Right atrium auricular region (tissue), 2 donors: ENCODE measurements at regions not wholly inside any gene's neighbourhood (a gene's known extent, or its start where the extent isn't known, plus 50 kb on each side); places are given as distances from the start of the nearest gene placed in this dataset.
A peak's percentile ranks its signal among the peaks of the same experiment; 100 is the strongest.

Experiments
- DNase-seq: peaks from one replicate; pipeline ENCODE4 v3.0.0-alpha.2; 2019; ENCODE audit warnings: low spot score
- H3K27ac ChIP-seq, 2 donors: fragments of 200-600 bp; sonication (generic); 1 replicate in 1 of 2; 2 replicates in 1 of 2; pipeline ENCODE4 v1.5.1; 2016 to 2019
- H3K27me3 ChIP-seq, 2 donors: fragments of 200-600 bp; sonication (generic); one replicate each; pipeline versions ENCODE4 v1.5.1 to v1.6.0; 2017 to 2019
- H3K36me3 ChIP-seq: fragments of 200-600 bp; sonication (generic); one replicate; pipeline ENCODE4 v1.5.1; 2016
- H3K4me1 ChIP-seq, 2 donors: fragments of 200-600 bp; sonication (generic); one replicate each; pipeline versions ENCODE4 v1.5.1 to v1.6.0; 2017 to 2019
- H3K4me3 ChIP-seq, 2 donors: fragments of 200-600 bp; sonication (generic); 1 replicate in 1 of 2; 2 replicates in 1 of 2; pipeline ENCODE4 v1.5.1; 2017 to 2019; ENCODE audit warnings: mild to moderate bottlenecking in 1 of 2, moderate library complexity in 1 of 2
- H3K9me3 ChIP-seq, 2 donors: fragments of 200-600 bp; sonication (generic); one replicate each; pipeline ENCODE4 v1.5.1; 2019
- TF ChIP-seq, protein P1 (sequence below), 2 donors: fragments of 200-600 bp; sonication (generic); IDR thresholded peaks; one replicate each; pipeline ENCODE4 v1.5.1; 2019; ENCODE audit warnings: antibody characterized with exemption in 2 of 2

DNA sequence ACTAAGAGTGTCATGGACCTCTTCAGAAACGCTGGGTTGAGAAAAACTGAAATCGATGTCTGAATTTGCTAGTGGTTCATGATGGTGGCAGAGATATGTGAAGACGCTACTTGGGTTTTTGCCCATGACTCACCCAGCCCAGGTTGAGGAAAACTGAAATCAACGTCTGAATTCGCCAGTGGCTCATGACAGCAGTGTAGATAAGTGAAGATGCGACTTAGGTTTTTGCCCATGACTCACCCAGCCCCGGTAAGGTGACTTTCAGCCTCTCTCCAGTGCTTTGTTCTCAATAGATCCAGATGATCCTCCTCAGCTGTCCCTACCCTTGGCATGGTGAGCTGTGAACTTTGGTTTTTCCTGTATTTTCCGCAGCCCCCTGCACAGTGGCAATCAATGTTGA, 105.3 kb upstream of the SIX3 start:
- no peak overlapping the region for H3K27ac ChIP-seq
- H3K9me3 ChIP-seq: peaks cover 0 to 11% of the 10 kb centered on the region in 2 donors
- no peak overlapping the region for H3K4me3 ChIP-seq
- peak; percentile 26 for DNase-seq
- no peaks in the 10 kb centered on the region for H3K36me3 ChIP-seq
- H3K4me1 ChIP-seq: no peaks in the 10 kb centered on the region
- no peaks in the 10 kb centered on the region for H3K27me3 ChIP-seq
- TF ChIP-seq, protein P1, sequence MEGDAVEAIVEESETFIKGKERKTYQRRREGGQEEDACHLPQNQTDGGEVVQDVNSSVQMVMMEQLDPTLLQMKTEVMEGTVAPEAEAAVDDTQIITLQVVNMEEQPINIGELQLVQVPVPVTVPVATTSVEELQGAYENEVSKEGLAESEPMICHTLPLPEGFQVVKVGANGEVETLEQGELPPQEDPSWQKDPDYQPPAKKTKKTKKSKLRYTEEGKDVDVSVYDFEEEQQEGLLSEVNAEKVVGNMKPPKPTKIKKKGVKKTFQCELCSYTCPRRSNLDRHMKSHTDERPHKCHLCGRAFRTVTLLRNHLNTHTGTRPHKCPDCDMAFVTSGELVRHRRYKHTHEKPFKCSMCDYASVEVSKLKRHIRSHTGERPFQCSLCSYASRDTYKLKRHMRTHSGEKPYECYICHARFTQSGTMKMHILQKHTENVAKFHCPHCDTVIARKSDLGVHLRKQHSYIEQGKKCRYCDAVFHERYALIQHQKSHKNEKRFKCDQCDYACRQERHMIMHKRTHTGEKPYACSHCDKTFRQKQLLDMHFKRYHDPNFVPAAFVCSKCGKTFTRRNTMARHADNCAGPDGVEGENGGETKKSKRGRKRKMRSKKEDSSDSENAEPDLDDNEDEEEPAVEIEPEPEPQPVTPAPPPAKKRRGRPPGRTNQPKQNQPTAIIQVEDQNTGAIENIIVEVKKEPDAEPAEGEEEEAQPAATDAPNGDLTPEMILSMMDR (IDR thresholded peaks at IDR 0.05): no peak

- H3K4me1 ChIP-seq: no peaks in the 10 kb centered on the region
- H3K27ac ChIP-seq: no peak overlapping the region
- H3K9me3 ChIP-seq: peaks cover 0 to 11% of the 10 kb centered on the region in 2 donors
- H3K27me3 ChIP-seq: no peaks in the 10 kb centered on the region
- no peak overlapping the region for H3K4me3 ChIP-seq
- H3K36me3 ChIP-seq: no peaks in the 10 kb centered on the region
- TF ChIP-seq, protein P1 (IDR thresholded peaks at IDR 0.05): no peak
- peak; percentile 28 for DNase-seq
These were observed 104.6 kb upstream of the SIX3 start for GRCh38 chr2:44836916-44837315.

- H3K9me3 ChIP-seq: peaks cover 0 to 11% of the 10 kb centered on the region in 2 donors
- TF ChIP-seq, protein P1 (IDR thresholded peaks at IDR 0.05): no peak
- DNase-seq: peak; percentile 11
- H3K36me3 ChIP-seq: no peaks in the 10 kb centered on the region
- H3K27ac ChIP-seq: no peak overlapping the region
- no peak overlapping the region for H3K4me3 ChIP-seq
- H3K27me3 ChIP-seq: no peaks in the 10 kb centered on the region
- H3K4me1 ChIP-seq: no peaks in the 10 kb centered on the region
These were observed 103.2 kb upstream of the SIX3 start for GRCh38 chr2:44838116-44838790.

DNA sequence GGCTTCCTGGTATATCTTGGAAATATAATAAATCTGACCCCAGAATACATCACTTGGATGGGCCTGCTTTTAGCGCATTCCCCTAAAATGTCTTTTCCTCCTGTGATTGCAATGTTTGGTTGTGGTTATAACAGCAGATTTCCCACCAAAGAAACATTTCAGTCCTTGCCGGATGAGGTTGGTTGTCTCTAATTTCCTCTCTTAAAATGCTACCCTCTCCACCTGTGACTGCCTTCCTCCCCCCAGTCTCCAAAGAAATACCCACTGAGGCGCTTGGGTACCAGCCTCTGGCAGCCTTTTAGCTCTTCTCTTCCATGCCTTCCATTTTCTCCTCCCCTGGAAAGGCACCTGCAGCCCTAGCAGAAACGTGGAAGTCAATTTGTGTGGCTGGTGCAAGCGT, 102.1 kb upstream of the SIX3 start:
- no peak for DNase-seq
- H3K9me3 ChIP-seq: peaks cover 0 to 3% of the 10 kb centered on the region in 2 donors
- H3K4me1 ChIP-seq: no peaks in the 10 kb centered on the region
- H3K36me3 ChIP-seq: no peaks in the 10 kb centered on the region
- H3K4me3 ChIP-seq: no peak overlapping the region
- TF ChIP-seq, protein P1 (IDR thresholded peaks at IDR 0.05): no peak
- H3K27ac ChIP-seq: no peak overlapping the region
- H3K27me3 ChIP-seq: no peaks in the 10 kb centered on the region

GRCh38 chr2:44839771-44840502, 101.6 kb upstream of the SIX3 start:
- TF ChIP-seq, protein P1 (IDR thresholded peaks at IDR 0.05): no peak
- H3K36me3 ChIP-seq: no peaks in the 10 kb centered on the region
- no peaks in the 10 kb centered on the region for H3K4me1 ChIP-seq
- no peaks in the 10 kb centered on the region for H3K27me3 ChIP-seq
- H3K27ac ChIP-seq: no peak overlapping the region
- no peaks in the 10 kb centered on the region for H3K9me3 ChIP-seq
- no peak overlapping the region for H3K4me3 ChIP-seq
- DNase-seq: no peak
